ENCODE measurements at regions not wholly inside any gene's neighbourhood (a gene's known extent, or its start where the extent isn't known, plus 50 kb on each side); places are given as distances from the start of the nearest gene placed in this dataset.

GRCh38 chr14:83548061-83548839, 1981.7 kb upstream of the FLRT2 start:
- no peak overlapping the region for H3K27ac ChIP-seq (ENCODE audit: low read length)
- no peaks in the 10 kb centered on the region for H3K9me3 ChIP-seq (ENCODE audit: insufficient read depth, low read length, severe bottlenecking)
- TF ChIP-seq EZH2 (IDR thresholded peaks at IDR 0.05; ENCODE audit: borderline replicate concordance, low read depth, low read length, severe bottlenecking): no peak
- TF ChIP-seq CTCF (IDR thresholded peaks at IDR 0.05; ENCODE audit: borderline replicate concordance, extremely low read depth, low read length, poor library complexity, severe bottlenecking): no peak
- no peak overlapping the region for H2AFZ ChIP-seq (ENCODE audit: low read depth, low read length)
- H3K36me3 ChIP-seq (ENCODE audit: insufficient read depth, low read length): no peaks in the 10 kb centered on the region
- no peak overlapping the region for H3K9ac ChIP-seq (ENCODE audit: low read depth, low read length)
- no peaks in the 10 kb centered on the region for H3K4me1 ChIP-seq (ENCODE audit: insufficient read depth, low read length)
- no peak for ATAC-seq (ENCODE audit: insufficient read depth, low read depth)
- no peak overlapping the region for H3K4me2 ChIP-seq (ENCODE audit: insufficient read depth, low read length)
- H3K27me3 ChIP-seq (ENCODE audit: insufficient read depth, low read length, poor library complexity): no peaks in the 10 kb centered on the region
- DNase-seq: no peak
- no peaks in the 10 kb centered on the region for H4K20me1 ChIP-seq (ENCODE audit: insufficient read depth, low read length)
- no peak overlapping the region for H3K4me3 ChIP-seq (ENCODE audit: low read depth in 1 of 2, low read length in 2 of 2)
- H3K79me2 ChIP-seq (ENCODE audit: insufficient read depth, low read length): no peaks in the 10 kb centered on the region

- no peak for ATAC-seq (ENCODE audit: insufficient read depth, low read depth)
Measured at GRCh38 chr14:83556065-83556464, 1973.9 kb upstream of the FLRT2 start.

GRCh38 chr14:83556746-83557453, 1973.0 kb upstream of the FLRT2 start:
- Histone ChIP-seq H3K27me3 (ENCODE audit: insufficient read depth, low read length, poor library complexity) (no peaks in the 10 kb centered on the region), H2AFZ (ENCODE audit: low read depth, low read length) (no peak overlapping the region), H3K9ac (ENCODE audit: low read depth, low read length) (no peak overlapping the region), H3K4me3 (ENCODE audit: low read depth in 1 of 2, low read length in 2 of 2) (no peak overlapping the region), H3K36me3 (ENCODE audit: insufficient read depth, low read length) (no peaks in the 10 kb centered on the region), H3K4me1 (ENCODE audit: insufficient read depth, low read length) (no peaks in the 10 kb centered on the region), H3K9me3 (ENCODE audit: insufficient read depth, low read length, severe bottlenecking) (no peaks in the 10 kb centered on the region), H4K20me1 (ENCODE audit: insufficient read depth, low read length) (no peaks in the 10 kb centered on the region), H3K79me2 (ENCODE audit: insufficient read depth, low read length) (no peaks in the 10 kb centered on the region), H3K4me2 (ENCODE audit: insufficient read depth, low read length) (no peak overlapping the region), H3K27ac (ENCODE audit: low read length) (no peak overlapping the region)
- ATAC-seq (ENCODE audit: insufficient read depth, low read depth) (no peak), DNase-seq (no peak)
- TF ChIP-seq CTCF (IDR thresholded peaks at IDR 0.05; ENCODE audit: borderline replicate concordance, extremely low read depth, low read length, poor library complexity, severe bottlenecking) (no peak), EZH2 (IDR thresholded peaks at IDR 0.05; ENCODE audit: borderline replicate concordance, low read depth, low read length, severe bottlenecking) (no peak)

More at GRCh38 chr14:83556065-83556464, 1973.9 kb upstream of the FLRT2 start:
- Histone ChIP-seq H3K27ac (ENCODE audit: low read length) (no peak overlapping the region), H3K4me1 (ENCODE audit: insufficient read depth, low read length) (no peaks in the 10 kb centered on the region), H4K20me1 (ENCODE audit: insufficient read depth, low read length) (no peaks in the 10 kb centered on the region), H3K9me3 (ENCODE audit: insufficient read depth, low read length, severe bottlenecking) (no peaks in the 10 kb centered on the region), H2AFZ (ENCODE audit: low read depth, low read length) (no peak overlapping the region), H3K4me3 (ENCODE audit: low read depth in 1 of 2, low read length in 2 of 2) (no peak overlapping the region), H3K9ac (ENCODE audit: low read depth, low read length) (no peak overlapping the region), H3K27me3 (ENCODE audit: insufficient read depth, low read length, poor library complexity) (no peaks in the 10 kb centered on the region), H3K4me2 (ENCODE audit: insufficient read depth, low read length) (no peak overlapping the region), H3K79me2 (ENCODE audit: insufficient read depth, low read length) (no peaks in the 10 kb centered on the region), H3K36me3 (ENCODE audit: insufficient read depth, low read length) (no peaks in the 10 kb centered on the region)
- DNase-seq: no peak
- TF ChIP-seq EZH2 (IDR thresholded peaks at IDR 0.05; ENCODE audit: borderline replicate concordance, low read depth, low read length, severe bottlenecking) (no peak), CTCF (IDR thresholded peaks at IDR 0.05; ENCODE audit: borderline replicate concordance, extremely low read depth, low read length, poor library complexity, severe bottlenecking) (no peak)

Data from DND-41 (cell line).